ENCODE measurements at regions not wholly inside any gene's neighbourhood (a gene's known extent, or its start where the extent isn't known, plus 50 kb on each side); places are given as distances from the start of the nearest gene placed in this dataset.

GRCh38 chr1:82858031-82858430 is 1057.3 kb downstream of the ADGRL2 start:
- TF ChIP-seq EZH2 (IDR thresholded peaks at IDR 0.05) (no peak), POLR2AphosphoS5 (IDR thresholded peaks at IDR 0.05; ENCODE audit: borderline replicate concordance, low read depth, low read length) (no peak)

All from SK-N-MC (cell line).